C4-2B (cell line): ENCODE measurements at regions not wholly inside any gene's neighbourhood (a gene's known extent, or its start where the extent isn't known, plus 50 kb on each side); places are given as distances from the start of the nearest gene placed in this dataset.

Source experiments
- ZFX ChIP-seq: fragments of 450-650 bp; IDR thresholded peaks from 2 replicates; pipeline ENCODE4 v1.6.1; 2017
- TF ChIP-seq, protein P1 (sequence below): fragments of 450-650 bp; conservative IDR thresholded peaks from 2 replicates; pipeline ENCODE4 v1.5.1; 2017; ENCODE audit warnings: mild to moderate bottlenecking

DNA sequence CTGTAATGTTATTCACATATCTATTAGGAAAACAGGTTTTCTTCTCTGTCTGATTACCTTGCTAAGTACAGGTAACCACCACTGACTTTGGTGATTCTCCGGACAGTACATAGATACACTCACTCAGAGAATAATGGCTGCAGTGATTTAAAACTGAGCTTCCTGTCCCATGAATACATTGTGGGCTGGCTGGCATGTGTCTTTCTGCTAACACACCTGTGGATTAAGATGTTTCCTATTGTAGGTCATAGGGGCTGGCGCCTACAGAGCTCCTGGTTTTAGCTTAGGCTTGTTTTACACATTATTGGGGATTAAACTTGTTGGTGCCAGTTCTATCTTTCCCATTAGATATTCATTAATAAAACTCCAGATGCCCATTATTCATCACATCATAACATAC, 102.7 kb upstream of the MEIS2 start:
- TF ChIP-seq, protein P1, sequence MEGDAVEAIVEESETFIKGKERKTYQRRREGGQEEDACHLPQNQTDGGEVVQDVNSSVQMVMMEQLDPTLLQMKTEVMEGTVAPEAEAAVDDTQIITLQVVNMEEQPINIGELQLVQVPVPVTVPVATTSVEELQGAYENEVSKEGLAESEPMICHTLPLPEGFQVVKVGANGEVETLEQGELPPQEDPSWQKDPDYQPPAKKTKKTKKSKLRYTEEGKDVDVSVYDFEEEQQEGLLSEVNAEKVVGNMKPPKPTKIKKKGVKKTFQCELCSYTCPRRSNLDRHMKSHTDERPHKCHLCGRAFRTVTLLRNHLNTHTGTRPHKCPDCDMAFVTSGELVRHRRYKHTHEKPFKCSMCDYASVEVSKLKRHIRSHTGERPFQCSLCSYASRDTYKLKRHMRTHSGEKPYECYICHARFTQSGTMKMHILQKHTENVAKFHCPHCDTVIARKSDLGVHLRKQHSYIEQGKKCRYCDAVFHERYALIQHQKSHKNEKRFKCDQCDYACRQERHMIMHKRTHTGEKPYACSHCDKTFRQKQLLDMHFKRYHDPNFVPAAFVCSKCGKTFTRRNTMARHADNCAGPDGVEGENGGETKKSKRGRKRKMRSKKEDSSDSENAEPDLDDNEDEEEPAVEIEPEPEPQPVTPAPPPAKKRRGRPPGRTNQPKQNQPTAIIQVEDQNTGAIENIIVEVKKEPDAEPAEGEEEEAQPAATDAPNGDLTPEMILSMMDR, result no peak
- TF ChIP-seq ZFX, result no peak
